ENCODE measurements at regions not wholly inside any gene's neighbourhood (a gene's known extent, or its start where the extent isn't known, plus 50 kb on each side); places are given as distances from the start of the nearest gene placed in this dataset.
"Not testable (repeated sequence)": the region's sequence is repeated elsewhere in the genome, so short reads cannot be mapped to it uniquely, and the experiment has no call there.

GRCh38 chr4:20196476-20196875 is 55.2 kb upstream of the SLIT2 start:
- DNase-seq (ENCODE audit: low spot score): no peak

DNA sequence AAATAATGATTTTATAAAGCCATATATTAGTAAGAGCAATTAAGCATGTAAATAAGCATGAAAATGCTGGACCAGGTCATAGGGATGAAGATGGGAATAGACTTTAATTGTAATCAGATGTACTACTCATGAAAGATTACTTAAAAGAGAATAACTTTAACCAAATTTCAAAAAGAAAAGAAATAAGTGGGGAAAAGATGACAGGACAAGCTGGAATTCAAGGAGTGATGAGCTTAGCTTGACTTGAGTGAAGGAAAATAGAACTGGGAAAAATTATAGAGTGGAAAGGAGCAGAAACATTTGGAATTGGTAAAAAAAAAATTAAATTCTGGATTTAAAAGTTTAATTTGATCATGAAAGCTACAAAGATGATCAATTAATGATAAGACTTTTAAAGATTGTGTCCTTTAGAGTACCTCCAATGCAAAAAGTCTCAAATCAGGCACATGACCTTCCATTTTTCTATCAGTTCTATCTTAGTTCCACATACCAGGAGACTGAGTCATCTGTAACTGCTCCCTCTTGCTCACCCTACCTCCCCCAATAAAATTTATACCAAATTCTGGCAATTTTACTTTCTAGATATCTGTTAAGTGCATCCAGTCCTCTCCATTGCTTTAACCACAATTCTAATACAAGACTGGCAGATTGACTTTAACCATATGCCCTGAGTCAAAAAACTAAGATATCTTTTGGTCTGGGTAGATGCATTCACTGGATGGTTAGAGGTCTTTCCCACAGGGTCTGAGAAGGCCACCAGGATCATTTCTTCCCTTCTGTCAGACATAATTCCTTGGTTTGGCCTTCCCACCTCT is 56.4 kb upstream of the SLIT2 start:
- DNase-seq (ENCODE audit: low spot score): no peak

GRCh38 chr4:20194123-20195013 is 57.3 kb upstream of the SLIT2 start:
- DNase-seq (ENCODE audit: low spot score): no peak

DNA sequence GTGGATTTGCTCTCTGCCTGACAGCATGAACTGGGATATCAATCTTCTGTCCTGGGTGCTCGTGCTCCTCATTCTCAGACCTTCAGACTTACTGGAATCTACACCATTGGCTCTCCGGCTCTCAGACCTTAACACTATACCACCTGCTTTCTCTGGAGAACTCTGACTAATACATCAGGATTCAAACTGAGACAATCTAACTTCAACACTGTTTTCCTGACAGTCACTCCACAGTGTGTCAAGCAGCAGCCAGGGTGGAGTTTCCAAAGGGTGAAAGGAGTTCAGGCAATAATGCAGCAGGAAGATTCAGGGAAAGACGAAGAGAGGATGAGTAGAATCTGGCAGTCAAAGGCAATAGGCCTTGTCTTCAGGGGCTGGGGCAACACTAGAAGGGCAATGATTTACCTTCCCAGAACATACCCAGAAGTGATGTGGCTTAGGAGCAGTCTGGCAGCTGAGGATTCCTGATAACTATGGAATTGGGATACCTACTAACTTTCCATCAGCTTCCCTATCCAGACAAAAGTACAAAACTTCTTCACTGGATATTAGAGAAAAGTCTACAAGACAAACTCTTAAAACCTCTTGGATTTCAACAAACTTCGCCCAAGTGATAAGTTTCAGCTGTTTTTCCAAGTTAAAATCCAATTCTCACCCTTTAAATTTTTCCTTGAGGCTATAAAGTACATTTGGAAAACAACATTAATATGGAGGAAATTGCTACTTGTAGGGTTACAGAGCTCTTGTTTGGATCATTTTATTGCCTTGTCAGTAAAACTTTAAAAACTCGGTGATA is 58.4 kb upstream of the SLIT2 start:
- no peak for DNase-seq (ENCODE audit: low spot score)

GRCh38 chr4:20192736-20193135 is 59.0 kb upstream of the SLIT2 start:
- no peak for DNase-seq (ENCODE audit: low spot score)

- no peak for DNase-seq (ENCODE audit: low spot score)
These were observed 66.6 kb upstream of the SLIT2 start for GRCh38 chr4:20185103-20185502.

DNA sequence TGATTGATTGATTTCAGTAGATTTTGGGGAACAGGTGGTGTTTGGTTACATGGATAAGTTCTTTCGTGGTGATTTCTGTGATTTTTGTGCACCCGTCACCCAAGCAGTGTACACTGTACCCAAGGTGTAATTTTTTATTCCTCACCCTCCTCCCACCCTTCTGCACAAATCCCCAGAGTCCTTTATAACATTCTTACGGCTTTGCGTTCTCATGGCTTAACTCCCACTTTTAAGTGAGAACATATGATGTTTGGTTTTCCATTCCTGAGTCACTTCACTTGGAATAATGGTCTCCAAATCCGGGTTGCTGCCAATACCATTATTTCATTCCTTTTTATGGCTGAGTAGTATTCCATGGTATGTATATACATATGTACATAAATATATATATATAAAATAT is 68.6 kb upstream of the SLIT2 start:
- DNase-seq (ENCODE audit: low spot score): not testable (repeated sequence)

DNA sequence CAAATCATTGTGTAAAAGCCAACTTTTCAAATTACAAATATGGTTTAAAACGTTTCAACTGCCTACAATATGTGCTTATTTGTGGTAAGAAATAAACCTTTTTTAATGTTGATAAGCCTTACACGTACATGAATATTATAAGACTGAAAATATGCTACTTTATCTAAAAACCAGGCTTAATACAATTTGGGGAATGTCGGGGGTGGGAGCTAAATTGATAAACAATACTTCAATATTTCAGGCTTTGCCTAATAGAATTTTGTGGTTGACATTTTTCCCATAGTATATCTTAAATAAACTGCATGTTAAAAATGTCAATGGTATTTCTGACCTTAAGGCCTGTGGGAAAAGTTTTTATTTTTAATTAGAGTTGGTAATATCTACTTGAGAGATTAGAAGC is 69.8 kb upstream of the SLIT2 start:
- no peak for DNase-seq (ENCODE audit: low spot score)

- DNase-seq (ENCODE audit: low spot score): no peak
These were observed 71.2 kb upstream of the SLIT2 start for GRCh38 chr4:20180509-20180908.

GRCh38 chr4:20178902-20179576 is 72.7 kb upstream of the SLIT2 start:
- DNase-seq (ENCODE audit: low spot score): no peak

- DNase-seq (ENCODE audit: low spot score): no peak
These were observed 74.8 kb upstream of the SLIT2 start for GRCh38 chr4:20176881-20177280.

GRCh38 chr4:20172070-20172760 is 79.5 kb upstream of the SLIT2 start:
- no peak for DNase-seq (ENCODE audit: low spot score)

- no peak for DNase-seq (ENCODE audit: low spot score)
These were observed 85.2 kb upstream of the SLIT2 start for GRCh38 chr4:20166544-20166943.

DNA sequence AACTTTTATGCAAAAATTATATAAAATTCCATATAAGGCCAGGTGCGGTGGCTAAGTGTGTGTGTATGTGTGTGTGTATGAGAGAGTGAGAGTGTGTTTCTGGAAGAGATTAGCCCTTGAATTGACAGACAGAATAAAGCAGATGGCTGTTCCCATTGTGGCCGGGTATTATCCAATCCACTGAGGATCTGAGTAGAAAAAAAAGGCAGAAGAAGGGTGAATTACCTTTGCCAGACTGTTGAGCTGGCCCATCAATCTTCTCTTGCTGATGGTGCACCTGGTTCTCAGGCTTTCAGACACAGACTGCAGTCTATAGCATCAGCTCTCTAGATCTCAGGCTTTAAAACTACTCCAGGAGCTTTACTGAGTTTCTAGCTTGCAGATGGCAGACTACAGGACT is 92.2 kb upstream of the SLIT2 start:
- DNase-seq (ENCODE audit: low spot score): no peak

DNA sequence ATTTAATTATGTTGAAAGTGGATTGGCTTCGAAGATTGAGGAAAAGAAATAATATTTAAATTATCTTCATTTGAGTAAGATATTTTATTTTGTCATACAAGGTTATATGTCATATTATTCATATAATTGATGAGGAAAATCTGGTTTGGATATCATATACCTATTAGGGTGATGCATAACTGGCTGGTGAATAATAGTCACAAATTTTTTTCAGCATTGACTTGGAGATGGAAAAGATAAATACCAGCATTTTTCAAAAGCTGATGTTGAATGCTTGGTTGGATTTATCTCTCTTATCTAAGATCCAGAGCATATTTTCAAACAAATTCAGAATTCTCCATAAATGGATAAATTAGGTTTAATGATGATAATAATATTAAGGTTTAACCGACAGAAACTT is 93.5 kb upstream of the SLIT2 start:
- no peak for DNase-seq (ENCODE audit: low spot score)

- no peak for DNase-seq (ENCODE audit: low spot score)
These were observed 100.3 kb upstream of the SLIT2 start for GRCh38 chr4:20151436-20151835.

GRCh38 chr4:20149143-20149542 is 102.6 kb upstream of the SLIT2 start:
- not testable (repeated sequence) for DNase-seq (ENCODE audit: low spot score)

DNA sequence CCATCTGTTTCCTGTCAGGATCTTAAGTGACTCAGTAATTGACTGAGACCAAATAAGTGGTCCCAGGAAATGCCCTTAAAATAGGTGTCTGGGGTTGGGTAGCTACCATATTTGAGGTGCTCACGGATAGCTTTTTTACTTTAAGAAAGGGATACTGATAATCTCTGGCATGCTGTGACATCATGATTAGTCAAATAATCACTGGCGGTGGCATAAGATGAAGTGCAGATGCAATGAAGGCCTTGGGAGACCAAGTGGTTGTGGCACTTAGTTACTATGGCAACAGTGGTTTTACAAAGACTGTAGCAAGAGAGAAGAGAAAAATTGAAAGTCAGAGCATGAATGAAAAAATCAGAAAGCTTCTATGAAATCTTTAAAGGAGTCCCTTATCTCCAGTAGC is 114.5 kb upstream of the SLIT2 start:
- no peak for DNase-seq (ENCODE audit: low spot score)

GRCh38 chr4:20127626-20128025 is 124.1 kb upstream of the SLIT2 start:
- DNase-seq (ENCODE audit: low spot score): no peak

DNA sequence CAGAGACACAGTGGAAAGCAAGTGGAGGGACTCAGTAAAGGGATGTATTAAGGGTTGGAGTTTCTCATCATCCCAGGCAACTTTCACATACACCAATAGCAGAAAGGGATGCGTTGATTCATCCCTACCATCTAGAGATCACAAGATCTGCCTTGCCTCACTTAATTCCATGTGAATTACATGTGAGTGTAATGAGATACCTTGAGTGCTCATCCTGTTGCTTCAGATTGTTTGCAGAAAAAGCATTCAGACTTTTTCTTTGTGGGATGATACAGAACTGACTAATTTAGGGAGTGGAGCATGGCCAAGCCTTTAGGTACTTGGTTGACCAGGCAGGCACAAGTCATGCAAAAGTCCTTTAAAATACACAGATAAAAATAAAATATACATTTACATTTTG is 124.8 kb upstream of the SLIT2 start:
- no peak for DNase-seq (ENCODE audit: low spot score)

DNA sequence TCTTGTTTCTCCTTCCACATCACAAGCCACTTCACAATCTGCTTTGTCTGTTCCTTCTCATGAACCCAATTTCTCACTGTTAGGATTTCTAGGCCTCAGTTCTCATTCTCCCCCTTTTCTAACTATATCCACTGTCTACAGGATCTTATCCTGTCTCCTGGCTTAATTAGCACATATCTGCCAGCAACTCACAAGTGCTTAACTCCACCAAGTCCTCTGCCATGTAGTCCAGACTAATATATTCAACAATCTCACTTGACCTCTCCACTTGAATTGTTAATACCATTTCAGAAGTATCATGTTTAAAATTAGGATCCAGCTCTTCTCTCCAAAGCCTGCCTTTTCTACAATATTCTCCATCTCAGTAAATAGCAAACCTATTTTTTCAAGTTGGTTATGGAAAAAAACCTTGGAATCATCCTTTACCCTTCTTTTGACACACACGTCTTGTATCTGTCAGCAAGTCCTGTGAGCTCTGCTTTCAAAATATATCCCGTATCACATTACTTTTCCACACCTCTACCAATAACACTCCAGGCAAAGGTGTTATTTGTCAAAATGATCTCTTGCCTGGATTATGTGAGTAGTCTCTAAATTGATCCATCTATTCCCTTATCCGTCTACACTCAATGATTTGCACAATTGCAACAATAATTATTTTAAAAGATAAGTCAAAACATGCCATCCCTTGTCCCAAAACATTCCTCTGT is 127.2 kb upstream of the SLIT2 start:
- DNase-seq (ENCODE audit: low spot score): no peak

Measured in HuH-7 (cell line).